Left renal pelvis (tissue), 4 donors: ENCODE measurements at regions not wholly inside any gene's neighbourhood (a gene's known extent, or its start where the extent isn't known, plus 50 kb on each side); places are given as distances from the start of the nearest gene placed in this dataset.
A peak's percentile ranks its signal among the peaks of the same experiment; 100 is the strongest.

Experiments
- DNase-seq, 4 donors: peaks; one replicate each; pipeline ENCODE4 v3.0.0-alpha.2; 2013; ENCODE audit warnings: low read depth in 4 of 4, low spot score in 3 of 4

- DNase-seq: no peak
These were observed 65.7 kb upstream of the FOXC1 start for GRCh38 chr6:1544000-1544399.

GRCh38 chr6:1544603-1545002, 65.1 kb upstream of the FOXC1 start:
- no peak for DNase-seq

GRCh38 chr6:1545654-1546053, 64.1 kb upstream of the FOXC1 start:
- DNase-seq: no peak

DNA sequence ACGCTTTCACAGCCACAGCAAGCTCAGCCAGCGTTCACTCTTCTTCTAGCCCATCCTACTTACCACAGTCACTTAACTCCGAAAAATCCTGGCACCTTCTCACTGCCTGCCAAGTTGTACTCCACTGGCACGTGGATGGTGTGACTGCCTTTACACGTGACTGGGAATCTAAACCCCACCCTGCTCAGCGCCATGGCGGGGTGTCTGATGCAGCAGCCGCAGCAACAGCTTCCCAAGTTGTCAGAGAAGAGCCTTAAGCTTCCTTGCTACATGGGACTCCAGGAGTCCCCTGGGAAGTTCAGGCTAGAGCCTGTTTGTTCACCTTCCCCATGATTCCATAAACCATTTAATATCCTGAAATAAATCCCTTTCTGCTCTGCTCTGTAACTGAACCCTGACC, 61.9 kb upstream of the FOXC1 start:
- no peak for DNase-seq

DNA sequence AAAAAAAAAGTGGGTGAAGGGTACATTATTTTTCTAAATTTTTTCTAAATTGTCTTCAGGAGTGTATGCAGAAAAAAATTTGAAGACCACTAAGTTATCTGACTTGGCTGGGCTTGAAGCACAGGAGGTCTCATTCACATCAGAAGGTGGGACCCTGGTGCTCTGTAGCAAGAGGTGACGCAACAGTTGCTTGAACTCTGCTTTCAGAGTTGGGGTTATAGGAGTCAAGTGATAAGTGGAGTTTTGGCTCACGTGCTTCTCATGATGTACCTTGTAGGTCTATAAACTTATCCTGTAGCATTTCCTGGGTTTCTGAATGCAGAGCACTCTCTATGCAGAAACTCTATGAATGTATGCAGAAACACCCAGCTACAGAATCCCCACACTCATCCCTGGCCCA, 58.5 kb upstream of the FOXC1 start:
- DNase-seq: no peak

DNA sequence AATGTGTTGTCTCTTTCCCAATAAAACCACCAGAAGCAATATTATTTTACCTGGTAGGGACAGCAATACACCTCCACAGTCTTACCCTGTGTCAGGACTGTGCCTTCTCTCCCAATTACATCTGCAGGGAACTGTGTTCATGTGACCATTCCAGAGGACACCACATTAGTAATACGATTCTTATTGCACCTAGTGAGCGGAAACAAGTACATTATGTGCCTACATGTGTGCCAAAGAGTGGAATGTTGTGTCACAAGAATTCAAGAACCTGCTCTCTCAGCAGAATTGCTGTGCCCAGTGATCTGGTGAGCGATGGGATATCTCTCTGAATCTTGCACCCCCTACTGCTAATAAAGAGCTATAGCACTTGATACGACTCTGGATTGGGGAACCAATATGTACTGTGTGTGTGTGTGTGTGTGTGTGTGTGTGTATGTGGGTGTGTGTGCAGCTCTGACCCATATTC, 57.4 kb upstream of the FOXC1 start:
- no peak for DNase-seq

- DNase-seq: no peak
These were observed 56.1 kb upstream of the FOXC1 start for GRCh38 chr6:1553562-1554083.

- DNase-seq: no peak
These were observed 55.6 kb upstream of the FOXC1 start for GRCh38 chr6:1554141-1554475.

DNA sequence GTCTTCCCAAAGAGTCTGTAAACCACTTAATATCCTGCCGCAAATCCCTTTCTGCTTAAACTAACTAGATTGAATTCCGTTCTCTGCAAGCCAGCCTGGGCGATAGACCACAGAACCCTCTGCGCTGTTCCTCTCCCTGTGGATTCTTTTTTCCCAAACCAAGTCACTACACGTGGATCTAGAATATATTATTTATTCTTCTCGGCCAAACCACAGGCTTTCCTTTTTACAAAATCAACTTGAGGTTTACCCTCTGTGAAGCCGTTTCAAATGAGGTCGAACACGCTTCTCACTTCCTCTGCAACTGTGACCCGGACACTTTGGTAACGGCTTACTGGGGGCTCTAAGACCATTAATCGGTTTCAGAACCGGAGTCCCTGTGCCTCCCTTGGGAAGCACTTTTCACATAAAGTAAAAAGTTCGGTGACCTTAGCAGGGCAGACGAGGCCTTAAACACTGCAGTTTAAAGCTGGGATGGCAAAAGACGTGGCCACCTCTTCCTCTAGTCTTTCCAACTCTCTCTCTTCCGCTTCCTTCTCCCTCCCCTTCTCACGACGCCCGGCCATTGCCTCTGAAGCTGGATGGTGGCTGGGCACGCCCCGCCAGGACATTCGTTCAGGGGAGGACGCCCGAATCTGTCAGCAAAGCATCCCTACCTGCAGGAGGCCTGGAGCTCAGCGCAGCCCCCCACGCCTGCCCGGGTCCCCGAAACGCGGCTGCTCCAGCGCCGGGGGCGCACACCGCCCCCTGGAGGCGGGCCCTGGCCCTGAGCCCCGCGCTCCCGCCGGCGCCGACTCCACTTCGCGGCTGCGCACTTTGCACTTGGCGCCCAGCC, 55.0 kb upstream of the FOXC1 start:
- peak in 2 of 4 donors; percentile 33 to 36 for DNase-seq

DNA sequence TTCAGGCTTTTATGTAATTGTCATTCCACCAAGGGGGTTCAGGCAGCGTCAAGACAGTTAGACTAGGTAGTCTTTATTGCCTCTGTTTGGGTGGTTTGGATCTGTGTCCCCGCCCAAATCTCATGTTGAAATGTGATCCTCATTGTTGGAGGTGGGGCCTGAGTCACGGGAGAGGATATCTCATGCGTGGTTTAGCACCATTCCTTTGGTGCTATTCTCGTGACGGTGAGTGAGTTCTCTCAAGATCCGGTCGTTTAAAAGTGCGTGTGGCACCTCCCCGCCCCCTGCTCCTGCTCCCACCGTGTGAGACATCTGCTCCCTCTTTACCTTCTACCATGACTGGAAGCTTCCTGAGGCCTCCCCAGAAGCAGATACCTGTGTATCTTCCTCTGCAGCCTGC, 51.3 kb upstream of the FOXC1 start:
- DNase-seq: no peak
